Liver (tissue), 3 donors: ENCODE measurements at regions not wholly inside any gene's neighbourhood (a gene's known extent, or its start where the extent isn't known, plus 50 kb on each side); places are given as distances from the start of the nearest gene placed in this dataset.

Experiments
- GABPA ChIP-seq, 2 donors: IDR thresholded peaks in 1 of 2; conservative IDR thresholded peaks in 1 of 2; 2 replicates each; pipeline ENCODE4 v1.6.1; 2016; ENCODE audit warnings: antibody characterized with exemption in 2 of 2, mild to moderate bottlenecking in 1 of 2, moderate library complexity in 1 of 2
- HNF4A ChIP-seq, 2 donors: conservative IDR thresholded peaks; 2 replicates each; pipeline ENCODE4 v1.6.1; 2016; ENCODE audit warnings: antibody characterized with exemption in 2 of 2, mild to moderate bottlenecking in 2 of 2
- JUND ChIP-seq, 2 donors: IDR thresholded peaks; 2 replicates each; pipeline ENCODE4 v1.6.1; 2016; ENCODE audit warnings: antibody characterized with exemption in 2 of 2
- TAF1 ChIP-seq: conservative IDR thresholded peaks from 2 replicates; pipeline ENCODE4 v1.6.1; 2016; ENCODE audit warnings: antibody characterized with exemption, mild to moderate bottlenecking
- YY1 ChIP-seq: IDR thresholded peaks from 2 replicates; pipeline ENCODE4 v1.6.1; 2016; ENCODE audit warnings: antibody characterized with exemption, mild to moderate bottlenecking
- TF ChIP-seq, protein P1 (sequence below): fragments of 150-350 bp; IDR thresholded peaks from 2 replicates; pipeline ENCODE4 v1.5.1; 2017; ENCODE audit warnings: improper control_type of control experiment, low read depth, low read length; ENCODE audit not compliant: missing input control
- donor health status: healthy.
- donor health status: healthy.

DNA sequence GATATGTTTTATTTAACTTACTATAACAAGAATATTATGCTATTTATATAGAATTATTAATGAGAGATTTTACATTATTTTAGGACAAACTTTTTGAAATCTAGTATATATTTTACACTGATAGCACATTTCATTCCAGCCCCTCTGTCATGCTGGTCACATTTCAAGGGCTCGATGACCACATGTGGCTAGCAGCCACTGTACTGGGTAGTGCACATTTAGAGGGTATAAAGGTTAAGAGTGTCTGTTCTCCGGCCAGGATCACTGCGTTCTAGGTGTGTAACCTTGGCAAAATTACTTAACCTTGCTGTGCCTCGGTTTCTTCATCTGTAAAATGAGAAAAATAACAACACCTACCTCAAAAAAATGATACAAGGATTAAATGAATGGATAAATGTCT is 87.2 kb upstream of the TNP1 start:
- no peak for TF ChIP-seq YY1
- no peak for TF ChIP-seq TAF1
- TF ChIP-seq, protein P1, sequence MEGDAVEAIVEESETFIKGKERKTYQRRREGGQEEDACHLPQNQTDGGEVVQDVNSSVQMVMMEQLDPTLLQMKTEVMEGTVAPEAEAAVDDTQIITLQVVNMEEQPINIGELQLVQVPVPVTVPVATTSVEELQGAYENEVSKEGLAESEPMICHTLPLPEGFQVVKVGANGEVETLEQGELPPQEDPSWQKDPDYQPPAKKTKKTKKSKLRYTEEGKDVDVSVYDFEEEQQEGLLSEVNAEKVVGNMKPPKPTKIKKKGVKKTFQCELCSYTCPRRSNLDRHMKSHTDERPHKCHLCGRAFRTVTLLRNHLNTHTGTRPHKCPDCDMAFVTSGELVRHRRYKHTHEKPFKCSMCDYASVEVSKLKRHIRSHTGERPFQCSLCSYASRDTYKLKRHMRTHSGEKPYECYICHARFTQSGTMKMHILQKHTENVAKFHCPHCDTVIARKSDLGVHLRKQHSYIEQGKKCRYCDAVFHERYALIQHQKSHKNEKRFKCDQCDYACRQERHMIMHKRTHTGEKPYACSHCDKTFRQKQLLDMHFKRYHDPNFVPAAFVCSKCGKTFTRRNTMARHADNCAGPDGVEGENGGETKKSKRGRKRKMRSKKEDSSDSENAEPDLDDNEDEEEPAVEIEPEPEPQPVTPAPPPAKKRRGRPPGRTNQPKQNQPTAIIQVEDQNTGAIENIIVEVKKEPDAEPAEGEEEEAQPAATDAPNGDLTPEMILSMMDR: no peak
- TF ChIP-seq JUND (IDR thresholded peaks at IDR 0.05): no peak
- TF ChIP-seq GABPA (IDR thresholded peaks at IDR 0.05 in 1 of 2, conservative IDR thresholded peaks at IDR 0.05 in 1 of 2): no peak
- TF ChIP-seq HNF4A (conservative IDR thresholded peaks at IDR 0.05): no peak
